Stomach (tissue), 4 donors: ENCODE measurements at regions not wholly inside any gene's neighbourhood (a gene's known extent, or its start where the extent isn't known, plus 50 kb on each side); places are given as distances from the start of the nearest gene placed in this dataset.

Experiments used
- EP300 ChIP-seq: sonication (generic); formaldehyde crosslinking; IDR thresholded peaks from one replicate; pipeline ENCODE4 v1.6.1; 2017; ENCODE audit warnings: antibody characterized with exemption
- POLR2A ChIP-seq, 4 donors: fragments of 450-650 bp; IDR thresholded peaks; one replicate each; pipeline ENCODE4 v1.6.1; 2016; ENCODE audit warnings: antibody characterized with exemption in 4 of 4, control low read depth in 2 of 4, mild to moderate bottlenecking in 1 of 4, moderate library complexity in 1 of 4
- POLR2AphosphoS5 ChIP-seq, 3 donors: sonication (generic); formaldehyde crosslinking; IDR thresholded peaks; one replicate each; pipeline ENCODE4 v1.6.1; 2016; ENCODE audit warnings: antibody characterized with exemption in 3 of 3
- TF ChIP-seq, protein P1 (sequence below), 7 experiments: fragments of 450-650 bp in 4 of 7; fragments of 200-600 bp in 3 of 7; sonication (generic) in 3 of 7; IDR thresholded peaks; one replicate each; pipeline ENCODE4 v1.5.1; 2016 to 2019; ENCODE audit warnings: antibody characterized with exemption in 7 of 7, control low read depth in 2 of 7, mild to moderate bottlenecking in 1 of 7

DNA sequence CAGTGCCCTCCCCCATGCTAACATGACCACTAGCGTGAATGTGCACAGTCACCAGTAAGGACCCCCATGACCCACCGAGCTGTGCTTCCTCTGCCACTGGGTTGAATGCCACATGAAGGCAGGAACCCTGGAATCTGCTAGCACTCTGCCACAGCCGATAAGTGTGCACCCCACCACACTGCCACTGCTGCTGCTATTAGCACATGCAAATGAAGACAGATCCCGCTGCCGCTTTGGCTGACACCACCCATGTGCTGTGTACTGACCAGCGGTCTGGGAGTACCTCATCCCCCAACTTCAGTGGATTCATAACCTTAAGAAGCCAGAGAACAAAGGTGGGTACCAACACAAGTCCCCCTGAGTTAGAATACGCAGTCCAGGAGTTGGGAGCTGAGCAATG is 200.9 kb upstream of the ARHGEF9 start:
- TF ChIP-seq EP300 (no peak), POLR2AphosphoS5 (IDR thresholded peaks at IDR 0.05) (no peak), POLR2A (IDR thresholded peaks at IDR 0.05) (no peak)
- TF ChIP-seq, protein P1, sequence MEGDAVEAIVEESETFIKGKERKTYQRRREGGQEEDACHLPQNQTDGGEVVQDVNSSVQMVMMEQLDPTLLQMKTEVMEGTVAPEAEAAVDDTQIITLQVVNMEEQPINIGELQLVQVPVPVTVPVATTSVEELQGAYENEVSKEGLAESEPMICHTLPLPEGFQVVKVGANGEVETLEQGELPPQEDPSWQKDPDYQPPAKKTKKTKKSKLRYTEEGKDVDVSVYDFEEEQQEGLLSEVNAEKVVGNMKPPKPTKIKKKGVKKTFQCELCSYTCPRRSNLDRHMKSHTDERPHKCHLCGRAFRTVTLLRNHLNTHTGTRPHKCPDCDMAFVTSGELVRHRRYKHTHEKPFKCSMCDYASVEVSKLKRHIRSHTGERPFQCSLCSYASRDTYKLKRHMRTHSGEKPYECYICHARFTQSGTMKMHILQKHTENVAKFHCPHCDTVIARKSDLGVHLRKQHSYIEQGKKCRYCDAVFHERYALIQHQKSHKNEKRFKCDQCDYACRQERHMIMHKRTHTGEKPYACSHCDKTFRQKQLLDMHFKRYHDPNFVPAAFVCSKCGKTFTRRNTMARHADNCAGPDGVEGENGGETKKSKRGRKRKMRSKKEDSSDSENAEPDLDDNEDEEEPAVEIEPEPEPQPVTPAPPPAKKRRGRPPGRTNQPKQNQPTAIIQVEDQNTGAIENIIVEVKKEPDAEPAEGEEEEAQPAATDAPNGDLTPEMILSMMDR (IDR thresholded peaks at IDR 0.05), result no peak
